ENCODE measurements at regions not wholly inside any gene's neighbourhood (a gene's known extent, or its start where the extent isn't known, plus 50 kb on each side); places are given as distances from the start of the nearest gene placed in this dataset.

DNA sequence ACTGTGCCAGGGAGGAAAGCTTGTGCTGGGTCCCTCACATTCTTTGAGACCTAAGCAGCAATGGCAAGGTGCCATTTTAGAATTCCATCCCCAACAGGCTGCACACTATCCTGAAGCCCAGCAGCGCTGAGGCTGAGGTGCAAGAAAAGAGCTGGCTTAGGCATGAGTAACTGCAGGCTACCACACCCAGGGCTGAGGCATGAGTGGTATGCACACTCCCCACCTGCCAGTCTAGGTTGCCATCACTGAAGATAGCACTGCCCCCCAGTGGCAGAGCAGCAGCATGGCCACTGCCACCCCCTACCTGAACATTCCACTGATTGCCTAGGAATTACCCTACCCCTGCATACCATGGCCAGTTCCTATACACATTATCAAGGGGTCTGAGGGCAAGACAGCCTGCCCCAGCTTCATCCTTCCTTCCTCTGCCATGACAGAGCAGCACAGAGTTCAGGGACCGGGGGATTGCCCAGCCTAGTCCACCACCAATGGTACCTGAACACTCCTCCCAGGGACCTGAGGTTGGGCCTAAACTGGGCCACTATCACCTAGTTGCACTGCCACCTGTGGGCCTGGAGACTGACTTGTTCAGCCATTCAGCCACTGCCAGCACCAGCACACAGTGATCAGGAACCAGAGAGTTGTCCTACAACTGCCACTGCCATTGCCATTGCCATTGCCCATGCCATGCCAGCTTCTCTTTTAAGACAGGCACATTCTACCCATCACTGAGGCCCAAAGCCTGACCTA, 129.8 kb downstream of the SATB1 start:
- no peak for DNase-seq

DNA sequence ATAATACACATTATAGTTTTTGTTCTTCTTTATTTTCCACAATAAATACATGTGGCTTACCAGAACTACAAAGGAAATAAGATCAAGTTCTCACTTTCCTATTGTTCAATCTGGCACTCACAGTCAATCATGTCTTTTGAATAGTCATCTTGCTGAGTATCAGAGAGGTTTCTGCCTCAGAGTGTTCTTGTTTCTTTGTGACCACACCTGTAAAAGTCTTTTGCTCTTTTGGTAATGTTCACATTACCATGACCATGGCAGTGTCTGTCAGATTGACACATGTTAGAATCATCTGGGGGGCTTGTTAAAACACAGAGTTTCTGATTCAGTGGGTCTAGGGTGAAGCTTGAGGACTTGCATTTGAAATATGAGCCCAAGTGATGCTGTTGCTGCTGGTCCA, 135.0 kb downstream of the SATB1 start:
- no peak for DNase-seq

DNA sequence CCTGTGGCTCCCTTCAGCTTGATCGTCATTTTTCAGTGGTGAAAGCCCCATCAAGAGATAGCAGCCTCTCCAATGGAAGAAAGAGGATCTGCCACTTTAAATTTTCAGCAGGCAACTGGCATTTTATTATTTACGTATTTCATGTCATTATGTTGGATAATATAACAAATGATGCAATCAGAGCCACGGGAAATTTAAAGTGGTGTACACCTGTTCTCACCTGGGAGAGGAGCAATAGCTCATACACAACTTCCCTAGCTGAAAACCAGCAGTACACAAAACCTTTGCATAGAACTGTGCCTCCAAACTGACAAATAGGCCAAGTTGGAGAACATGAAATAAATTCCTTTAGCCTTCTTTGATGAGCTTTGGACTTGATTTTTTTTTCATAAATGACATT, 136.9 kb downstream of the SATB1 start:
- no peak for DNase-seq

DNA sequence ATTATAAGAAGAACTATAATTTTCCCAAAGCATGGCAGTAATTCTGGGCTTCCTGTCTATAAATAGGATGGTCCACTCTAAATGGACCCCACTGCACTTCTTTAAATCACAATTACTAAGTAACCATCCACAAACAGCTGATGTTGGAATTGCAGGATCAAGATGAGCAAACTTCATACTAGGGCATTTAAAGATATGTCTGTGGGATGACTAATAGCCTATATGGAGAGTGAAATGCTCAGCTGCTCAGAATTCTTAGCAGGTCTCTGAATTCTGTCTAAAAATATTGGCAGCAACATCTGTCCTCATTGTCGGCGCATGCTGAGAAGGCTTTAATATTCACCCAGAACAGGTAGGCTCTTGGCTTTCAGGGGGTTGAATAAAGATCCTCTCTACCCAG, 140.4 kb downstream of the SATB1 start:
- no peak for DNase-seq

DNA sequence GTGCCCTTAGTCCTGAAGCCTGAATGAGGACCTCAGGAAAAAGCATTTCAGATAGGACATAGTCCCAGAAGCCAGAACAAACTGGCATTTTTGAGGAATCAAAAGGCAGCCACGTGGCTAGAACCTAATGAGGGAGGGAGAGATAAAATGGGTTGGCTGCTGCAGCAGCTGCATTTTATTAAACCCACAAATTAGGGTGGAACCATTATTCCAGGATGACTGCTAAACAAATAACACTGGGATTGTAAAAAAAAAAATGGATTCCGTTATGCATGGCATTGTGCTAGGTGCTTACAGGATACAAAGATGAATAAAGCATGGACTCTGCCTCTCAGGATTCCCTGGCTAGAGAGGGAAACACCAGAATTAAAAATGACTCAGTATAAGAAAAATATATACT, 141.5 kb downstream of the SATB1 start:
- DNase-seq = no peak

DNA sequence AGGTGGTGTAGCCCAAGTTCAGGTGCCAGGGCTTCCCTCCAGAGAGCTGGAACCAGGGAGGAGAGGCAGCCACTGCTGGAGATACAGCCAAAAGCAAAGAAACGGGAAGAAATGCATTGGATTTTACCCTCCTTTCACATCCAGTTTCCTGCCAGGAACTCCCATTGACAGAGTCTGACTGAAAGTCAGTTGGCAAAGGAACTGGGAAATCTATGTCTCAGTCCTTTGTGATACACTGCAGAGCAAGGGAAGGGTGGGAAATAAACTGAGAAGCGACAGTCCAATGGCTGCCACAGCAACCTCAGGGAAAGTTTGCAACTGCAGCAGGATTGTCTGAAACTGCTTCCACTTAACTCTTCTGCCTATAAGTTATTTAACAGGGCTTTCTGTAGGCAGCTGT, 142.6 kb downstream of the SATB1 start:
- no peak for DNase-seq

DNA sequence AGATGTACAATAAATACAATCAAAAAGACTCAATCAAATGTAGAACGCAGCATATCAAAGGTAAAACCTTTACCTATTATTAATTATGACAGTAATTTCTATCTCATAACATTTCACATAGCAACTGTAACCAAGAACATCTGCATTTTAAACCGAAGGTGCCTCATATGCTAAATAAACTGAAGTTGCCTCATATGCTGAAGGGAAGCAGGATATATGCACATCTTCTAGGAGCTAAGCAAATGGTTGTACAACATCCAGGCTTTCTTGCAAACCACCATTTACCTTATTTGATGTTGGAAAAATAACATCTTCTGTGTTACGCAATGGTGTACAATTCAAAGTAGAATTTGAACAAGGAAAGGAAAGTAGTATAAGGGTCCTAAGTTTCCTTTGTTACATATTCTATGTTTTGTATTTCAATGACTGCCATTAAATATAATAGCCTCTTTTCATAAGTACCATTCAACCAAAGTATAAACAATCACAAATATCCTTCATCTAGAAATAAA, 145.9 kb downstream of the SATB1 start:
- DNase-seq = no peak

DNA sequence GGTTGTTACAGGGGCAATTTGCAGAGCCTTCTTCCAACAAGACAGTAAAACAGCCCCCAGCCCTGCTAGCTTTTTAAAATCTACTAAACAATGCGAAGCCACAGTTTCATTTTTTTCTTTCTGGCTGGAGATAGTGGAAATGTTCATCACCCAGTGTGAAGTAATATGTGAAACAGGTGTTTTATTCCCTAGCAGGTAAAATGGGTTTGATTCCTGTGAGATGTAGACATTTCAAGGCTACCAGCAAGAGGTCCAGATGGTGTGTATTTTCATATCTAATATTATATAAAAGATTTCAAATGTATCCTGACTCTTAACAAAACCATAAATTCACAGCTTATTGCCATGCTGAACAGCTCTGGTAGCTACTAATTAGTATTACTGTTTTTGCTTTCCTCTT, 160.3 kb downstream of the SATB1 start:
- DNase-seq = no peak

DNA sequence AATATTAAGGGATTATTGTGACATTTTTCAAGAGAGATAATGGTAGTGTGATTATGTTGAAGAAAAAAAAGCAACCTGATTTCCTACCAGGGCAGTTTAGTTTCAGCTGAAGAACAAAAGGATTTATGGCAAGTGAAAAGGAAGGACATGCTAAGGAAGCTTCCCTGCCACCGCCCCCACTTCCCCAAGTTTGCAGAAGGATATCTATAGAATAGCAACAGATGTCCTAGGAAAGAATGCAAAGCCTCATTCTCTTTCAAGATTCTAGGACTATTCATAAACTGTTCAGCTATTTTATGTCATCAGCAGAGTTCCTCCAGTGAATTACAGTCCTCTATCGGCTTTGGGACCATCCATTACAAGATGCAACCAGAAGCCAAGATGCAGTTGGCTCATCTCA, 160.8 kb downstream of the SATB1 start:
- DNase-seq = no peak

DNA sequence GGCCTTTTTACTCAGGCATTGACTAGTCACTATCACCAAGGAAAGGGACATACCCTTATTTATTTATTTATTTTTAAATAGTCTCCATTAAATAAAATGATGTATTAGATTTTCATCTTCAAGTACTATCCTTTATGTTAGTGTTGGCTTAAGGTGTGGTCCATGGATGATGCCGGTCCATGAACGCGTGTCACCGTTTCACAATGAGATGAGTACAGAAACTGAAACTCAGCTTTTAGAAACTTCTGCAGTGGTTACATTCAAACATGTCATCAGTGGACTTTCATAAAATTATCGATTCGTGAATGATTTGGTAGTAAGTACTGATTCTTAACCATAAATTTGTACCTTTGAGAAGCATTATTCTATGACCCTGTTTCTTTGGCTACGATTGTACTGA, 166.6 kb downstream of the SATB1 start:
- DNase-seq = no peak

DNA sequence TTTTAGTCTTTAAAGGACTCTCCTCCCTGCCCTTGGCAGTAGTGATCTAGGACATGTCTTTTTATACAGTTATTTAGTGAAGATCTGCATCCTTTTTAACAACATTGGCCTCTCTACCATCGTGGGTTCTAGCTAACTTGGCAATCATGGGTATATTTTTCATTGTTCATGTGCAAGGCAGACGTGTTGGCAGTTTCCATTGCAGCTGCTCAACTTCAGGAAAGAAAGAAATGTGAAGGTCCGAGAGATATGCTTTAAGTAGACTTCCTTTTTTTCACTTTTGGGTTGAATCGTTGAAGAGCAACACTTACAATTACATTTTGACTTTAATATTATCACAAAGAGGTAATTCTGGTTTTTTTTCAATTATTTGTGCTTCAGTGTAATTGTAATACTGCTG, 172.6 kb downstream of the SATB1 start:
- DNase-seq = no peak

DNA sequence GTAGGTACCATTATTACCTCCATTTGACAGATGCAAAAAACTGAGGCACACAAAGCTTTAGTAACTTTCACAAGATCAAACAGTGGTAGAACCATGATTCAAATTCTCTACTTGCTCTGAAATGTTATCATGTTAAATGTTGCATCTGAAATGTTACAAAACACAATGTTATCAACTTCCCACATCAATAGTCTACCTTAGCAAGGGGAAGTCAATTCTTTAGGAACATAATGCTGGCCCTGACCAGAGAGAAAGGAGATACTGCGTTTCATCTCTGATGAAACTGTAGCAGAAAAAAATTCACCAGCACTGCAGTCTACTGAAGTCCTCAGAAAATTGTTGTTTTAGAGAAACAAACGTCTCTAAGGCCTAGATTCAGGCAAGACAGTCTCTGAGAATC, 174.1 kb downstream of the SATB1 start:
- DNase-seq = no peak

DNA sequence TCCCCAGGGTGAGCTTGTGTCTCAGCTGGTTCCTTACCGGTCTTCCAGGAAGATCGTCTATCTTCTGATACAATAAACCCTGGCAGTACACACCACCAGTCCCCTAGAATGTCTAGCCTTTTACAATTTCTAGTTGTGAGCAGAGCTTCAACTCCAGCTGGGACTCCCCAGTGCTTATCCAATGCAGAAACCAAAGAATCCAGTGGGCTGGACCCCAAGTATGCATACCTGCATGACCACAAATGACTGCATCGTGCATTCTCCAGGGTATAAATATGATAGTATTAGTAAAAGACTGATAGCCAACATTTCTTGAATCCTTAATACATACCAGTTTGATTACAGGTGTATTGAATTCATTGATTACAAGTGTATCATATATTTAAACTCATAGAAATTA, 176.0 kb downstream of the SATB1 start:
- DNase-seq = no peak

DNA sequence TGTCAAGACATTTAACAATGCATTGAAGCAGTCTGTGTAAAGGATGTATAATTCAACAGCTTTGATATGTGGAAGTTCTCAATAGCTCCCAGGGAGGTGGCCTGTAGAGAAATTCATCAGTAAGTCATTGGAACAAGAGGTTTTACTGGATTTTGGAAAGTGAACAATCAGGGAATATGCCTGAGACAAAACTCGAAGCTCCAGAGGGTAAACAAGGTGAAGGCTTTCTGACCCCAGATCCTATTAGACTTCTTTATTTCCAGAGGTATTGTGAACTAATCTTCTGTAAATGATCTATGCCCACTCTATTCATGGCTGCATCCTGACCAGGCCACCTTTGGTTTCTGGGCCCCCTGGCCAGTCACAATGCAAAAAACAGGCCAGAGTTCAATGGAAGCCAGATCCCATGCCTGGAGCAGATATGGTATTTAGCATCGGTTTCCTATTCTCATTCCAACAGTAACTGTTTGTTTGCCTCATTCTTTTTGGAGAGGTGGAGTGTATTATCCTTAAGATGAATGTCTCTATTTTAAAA, 177.3 kb downstream of the SATB1 start:
- DNase-seq = no peak

DNA sequence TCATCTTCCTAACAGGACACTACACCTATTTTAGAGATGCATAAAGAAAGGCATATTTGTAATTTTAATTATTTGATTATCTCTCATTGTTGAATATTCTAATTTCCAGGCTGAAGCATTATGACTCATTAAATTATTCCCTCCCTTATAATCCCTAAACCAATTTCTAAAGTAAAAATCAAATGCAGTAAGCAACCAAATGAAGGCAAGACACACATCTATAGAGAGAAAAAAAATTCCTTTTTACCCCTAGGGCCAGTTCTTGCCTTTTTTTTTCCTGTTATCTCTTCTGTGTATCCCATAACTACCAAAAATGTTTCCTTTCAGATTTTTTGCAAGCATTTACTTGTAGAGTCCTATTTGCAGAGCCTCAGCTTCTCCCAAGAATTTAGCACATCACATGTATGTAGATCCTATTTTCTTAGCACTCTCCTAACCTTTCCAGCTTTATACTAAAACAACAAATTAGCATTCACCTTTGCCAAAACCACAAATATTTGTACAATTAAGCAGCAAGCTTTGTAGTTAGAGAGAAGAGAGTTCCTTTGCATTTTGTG, 177.9 kb downstream of the SATB1 start:
- no peak for DNase-seq

DNA sequence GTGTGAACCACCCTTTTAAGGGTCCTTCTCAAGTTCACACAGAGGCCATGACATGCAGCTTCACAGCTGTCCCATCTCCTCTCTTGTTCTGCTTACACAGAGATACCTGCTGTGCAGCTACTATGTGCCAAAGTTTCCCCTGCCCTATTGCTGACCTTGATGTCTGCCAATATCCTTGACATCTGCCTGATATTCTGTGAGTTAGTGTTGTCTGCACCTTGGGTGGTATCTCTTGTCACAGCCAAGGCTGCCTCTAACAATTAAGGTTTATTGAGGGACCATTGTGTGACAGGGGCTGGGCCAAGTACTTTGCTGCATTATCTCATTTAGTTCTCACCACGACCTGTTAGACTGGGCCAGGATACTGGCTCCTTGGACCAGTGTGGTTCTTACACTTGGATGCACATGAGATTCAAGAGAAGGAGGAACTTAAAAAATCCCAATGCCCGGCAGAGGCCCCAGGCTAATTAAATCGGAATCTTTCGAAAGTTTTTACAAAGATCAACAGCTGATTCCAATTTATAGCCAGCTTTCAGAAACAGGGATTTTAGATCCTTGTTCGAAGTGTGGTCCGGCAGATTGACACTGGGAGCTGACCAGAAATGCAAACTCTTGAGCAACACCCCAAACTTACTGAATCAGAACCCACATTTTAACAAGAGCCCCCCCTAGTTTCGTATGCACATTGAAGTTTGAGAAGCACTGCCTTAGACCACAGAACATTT, 178.6 kb downstream of the SATB1 start:
- DNase-seq = no peak

DNA sequence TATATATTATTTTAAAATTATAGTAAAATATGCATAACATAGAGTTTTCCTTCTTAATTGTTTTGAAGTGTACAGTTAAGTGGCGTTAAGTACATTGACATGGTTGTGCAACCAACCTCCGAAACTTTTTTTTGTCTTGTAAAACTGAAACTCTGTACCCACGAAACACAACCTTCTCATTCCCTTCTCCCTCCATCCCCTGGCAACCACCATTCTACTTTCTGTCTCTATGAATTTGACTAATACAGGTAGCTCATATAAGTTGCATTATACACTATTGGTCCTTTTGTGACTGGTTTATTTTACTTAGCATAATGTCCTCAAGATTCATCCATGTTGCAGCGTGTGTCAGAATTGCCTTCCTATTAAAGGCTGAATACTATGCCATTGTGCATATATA, 179.4 kb downstream of the SATB1 start:
- no peak for DNase-seq

DNA sequence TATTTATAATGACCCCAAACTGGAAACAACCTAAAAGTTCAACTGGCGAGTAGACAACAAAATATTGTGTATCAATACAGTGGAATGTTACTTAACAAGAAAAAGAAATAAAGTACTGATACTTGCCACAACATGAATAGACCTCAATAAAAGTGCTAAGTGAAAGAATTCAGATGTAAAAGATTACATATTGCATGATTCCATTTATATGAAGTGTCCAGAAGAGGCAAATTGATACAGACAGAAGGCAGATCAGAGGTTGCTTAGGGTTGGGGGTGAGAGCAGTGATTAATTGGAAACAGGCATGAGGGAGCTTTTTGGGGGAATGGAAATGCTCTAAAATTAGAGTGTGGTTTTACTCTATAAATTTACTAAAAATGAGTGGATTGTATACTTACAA, 183.3 kb downstream of the SATB1 start:
- DNase-seq = no peak

DNA sequence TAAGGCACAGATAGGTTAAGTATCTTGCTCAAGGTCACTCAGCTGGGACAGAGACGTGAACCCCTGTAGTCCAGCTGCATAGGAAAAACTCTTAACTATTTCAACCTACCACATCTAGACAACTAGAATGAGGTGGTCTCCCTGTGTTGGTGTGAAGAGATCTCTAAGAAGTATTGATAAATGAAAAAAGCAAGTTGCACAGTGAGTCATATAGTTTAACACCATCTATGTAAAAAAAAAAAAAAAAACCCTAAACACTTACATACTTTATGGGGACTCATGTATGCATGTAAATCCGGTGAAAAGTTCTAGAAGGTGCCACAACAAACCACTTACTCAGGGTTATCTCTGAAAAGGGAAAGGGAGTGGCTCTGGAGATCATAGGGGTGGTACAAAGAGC, 185.5 kb downstream of the SATB1 start:
- DNase-seq = no peak

DNA sequence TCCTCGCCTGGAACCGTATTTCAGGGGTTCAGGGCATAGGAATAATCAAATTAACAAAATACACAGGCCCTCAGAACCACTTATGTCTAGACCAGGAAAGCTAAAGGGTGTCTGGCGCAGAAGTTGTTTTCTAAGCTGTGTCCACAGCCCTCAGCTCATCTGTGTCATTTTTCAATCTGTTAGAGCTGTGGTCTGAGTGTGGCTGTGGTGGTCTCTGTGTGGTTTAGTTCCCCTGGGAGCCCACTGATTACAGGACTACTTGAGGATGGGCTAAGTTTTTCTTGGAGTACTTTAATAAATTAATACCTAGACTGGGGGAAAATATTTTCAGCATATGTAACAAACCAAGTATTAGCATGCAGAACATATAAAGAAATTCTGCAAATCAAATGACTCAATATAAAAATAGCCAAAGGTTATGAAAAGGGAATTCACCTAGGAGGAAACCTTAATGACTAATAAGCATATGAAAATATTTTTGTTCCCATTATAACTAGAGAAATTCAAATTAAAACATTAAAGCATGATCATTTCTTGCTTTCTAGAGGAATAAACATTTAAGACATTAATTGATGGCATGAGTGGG, 186.3 kb downstream of the SATB1 start:
- no peak for DNase-seq

DNA sequence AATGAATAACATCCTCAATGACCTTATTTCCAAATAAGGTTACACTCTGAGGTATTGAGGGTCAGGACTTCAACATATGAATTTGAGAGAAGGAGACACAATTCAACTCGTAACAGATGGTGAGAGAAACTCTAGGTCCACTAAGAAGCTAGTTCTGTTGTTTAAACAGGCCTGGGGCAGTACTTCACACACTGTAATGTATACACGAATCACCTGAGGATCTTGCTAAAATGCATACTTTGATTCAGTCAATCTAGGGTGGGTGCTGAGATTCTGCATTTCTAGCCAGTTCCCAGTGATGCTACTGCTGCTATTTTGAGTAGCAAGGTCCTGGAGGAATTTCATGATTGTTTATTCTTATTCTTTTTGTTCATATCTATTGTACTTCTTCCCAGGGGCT, 186.8 kb downstream of the SATB1 start:
- DNase-seq = no peak

DNA sequence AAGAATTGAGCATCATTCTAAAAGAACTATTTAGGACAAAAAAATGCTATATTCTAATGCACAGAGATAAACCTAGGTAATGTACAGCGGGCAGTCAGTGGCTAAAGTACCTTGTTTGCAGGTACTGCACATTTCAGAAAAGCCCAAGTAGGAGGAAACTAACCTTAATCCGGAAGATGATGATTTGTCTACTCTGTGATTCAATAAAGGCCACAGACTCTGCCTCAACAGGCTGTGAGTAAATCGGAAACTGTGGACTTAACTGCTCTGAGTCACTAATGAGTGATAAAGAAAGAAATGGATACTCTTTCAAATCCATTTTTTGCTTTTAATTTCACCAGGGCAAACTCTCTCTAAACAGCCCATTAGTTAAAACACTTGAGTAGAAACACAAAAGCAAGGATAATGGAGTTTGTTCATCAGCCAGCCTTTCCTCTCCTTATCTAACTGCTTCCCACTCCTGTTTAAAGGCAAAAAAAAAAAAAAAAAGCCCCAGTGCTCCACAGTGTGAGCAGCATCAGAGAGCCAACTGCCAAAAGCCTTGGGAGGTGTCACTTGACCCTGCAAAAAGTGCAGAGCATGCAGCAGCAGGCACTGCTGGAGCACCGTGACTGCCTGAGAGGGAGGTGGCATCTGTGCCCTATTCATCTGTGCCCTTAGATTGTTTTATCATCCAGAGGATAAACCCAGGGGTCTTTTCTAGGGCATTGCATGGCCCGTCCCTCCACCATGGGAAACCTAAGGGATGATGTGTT, 187.7 kb downstream of the SATB1 start:
- no peak for DNase-seq

DNA sequence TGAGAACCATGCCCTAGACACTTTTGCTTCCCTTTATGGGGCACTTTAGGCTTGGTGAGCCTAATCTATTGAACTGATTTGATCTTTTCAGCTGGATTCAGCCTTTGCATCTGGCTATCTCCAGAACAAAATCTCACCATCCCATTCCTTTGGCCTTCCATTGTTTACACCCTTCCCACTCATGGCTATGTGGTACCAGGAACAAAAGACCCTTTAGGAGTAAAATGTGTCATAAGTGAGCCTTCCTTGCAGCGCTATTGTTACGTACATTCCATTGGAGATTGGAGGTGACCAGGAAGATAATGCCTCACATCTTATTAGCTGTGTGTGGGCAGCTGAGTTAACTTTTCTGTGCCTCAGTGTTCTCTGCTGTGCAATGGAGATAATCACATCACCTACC, 188.4 kb downstream of the SATB1 start:
- DNase-seq = no peak

Measured in inflammatory macrophage treated with lipopolysaccharide for 4 hours (primary cell).